OCI-LY7 (cell line): ENCODE measurements at regions not wholly inside any gene's neighbourhood (a gene's known extent, or its start where the extent isn't known, plus 50 kb on each side); places are given as distances from the start of the nearest gene placed in this dataset.

Source experiments
- BruUV-seq: library from RNA; stranded (reverse); fragments of 400-500 nt; replicated peaks from 2 replicates; lab custom pipeline; 2021; lab: Mats Ljungman, UMichigan
- CTCF ChIA-PET: fragments of 300-600 bp; sonication (Branson Sonifier 250); formaldehyde crosslinking; loops from one replicate; lab custom pipeline; 2022; ENCODE audit warnings: antibody characterized with exemption; ENCODE audit not compliant: unreplicated experiment; lab: Charles Lee
- POLR2A ChIA-PET: fragments of 300-600 bp; sonication (Branson Sonifier 250); formaldehyde crosslinking; loops from one replicate; lab custom pipeline; 2022; ENCODE audit warnings: antibody characterized with exemption; lab: Charles Lee
- DNase-seq: peaks from one replicate; pipeline ENCODE4 v3.0.0-alpha.2; 2015; ENCODE audit warnings: low spot score
- H2AFZ ChIP-seq: fragments of 200-600 bp; sonication (generic), shearing (Covaris generic); 2 replicates; pipeline ENCODE4 v1.6.1; 2014; ENCODE audit warnings: mild to moderate bottlenecking, antibody characterized with exemption, low read length, moderate library complexity
- H3K27ac ChIP-seq: fragments of 200-600 bp; sonication (generic); 2 replicates; pipeline ENCODE4 v1.5.1; 2014; ENCODE audit warnings: mixed run types, low read depth, mild to moderate bottlenecking, moderate library complexity, low read length, inconsistent platforms; ENCODE audit not compliant: poor library complexity, severe bottlenecking
- H3K36me3 ChIP-seq: fragments of 200-600 bp; sonication (generic); 2 replicates; pipeline ENCODE4 v1.6.1; 2014; ENCODE audit warnings: mild to moderate bottlenecking, antibody characterized with exemption, low read length, moderate library complexity, mixed read lengths; ENCODE audit not compliant: insufficient read depth
- H3K4me1 ChIP-seq: fragments of 200-600 bp; sonication (generic); 2 replicates; pipeline ENCODE4 v1.5.1; 2014; ENCODE audit warnings: mild to moderate bottlenecking, low read length; ENCODE audit not compliant: insufficient read depth, poor library complexity, severe bottlenecking
- H3K4me2 ChIP-seq: fragments of 200-600 bp; sonication (generic); 2 replicates; pipeline ENCODE4 v1.6.1; 2014; ENCODE audit warnings: mild to moderate bottlenecking, low read length
- H3K4me3 ChIP-seq: fragments of 200-600 bp; sonication (generic); 2 replicates; pipeline ENCODE4 v1.5.1; 2014; ENCODE audit warnings: mild to moderate bottlenecking, low read depth, low read length; ENCODE audit not compliant: poor library complexity, severe bottlenecking
- H3K79me2 ChIP-seq: fragments of 200-600 bp; sonication (generic); 2 replicates; pipeline ENCODE4 v1.6.1; 2016; ENCODE audit warnings: low read depth, mild to moderate bottlenecking, low read length, moderate library complexity, mixed read lengths; ENCODE audit not compliant: insufficient read depth
- H3K9me2 ChIP-seq: fragments of 200-600 bp; sonication (generic); 2 replicates; pipeline ENCODE4 v1.6.1; 2016; ENCODE audit warnings: mild to moderate bottlenecking, low read length, mixed read lengths; ENCODE audit not compliant: insufficient read depth
- H3K9me3 ChIP-seq: fragments of 200-600 bp; sonication (generic); 2 replicates; pipeline ENCODE4 v1.6.1; 2014; ENCODE audit warnings: mild to moderate bottlenecking, mixed run types, low read length, mixed read lengths
- H4K20me1 ChIP-seq: fragments of 200-600 bp; sonication (generic); 2 replicates; pipeline ENCODE4 v1.6.1; 2014; ENCODE audit warnings: mild to moderate bottlenecking, antibody characterized with exemption, low read length, moderate library complexity, mixed read lengths; ENCODE audit not compliant: insufficient read depth
- CTCF ChIP-seq: fragments of 200-600 bp; sonication (generic); conservative IDR thresholded peaks from 2 replicates; pipeline ENCODE4 v1.5.1; 2014; ENCODE audit warnings: mild to moderate bottlenecking, antibody characterized with exemption, low read length, moderate library complexity, mixed read lengths
- EZH2phosphoT487 ChIP-seq: fragments of 200-600 bp; sonication (generic); IDR thresholded peaks from 2 replicates; pipeline ENCODE4 v1.6.1; 2018; ENCODE audit warnings: low read depth, borderline replicate concordance, mild to moderate bottlenecking, mixed run types, antibody characterized with exemption, low read length, moderate library complexity, mixed read lengths
- intact Hi-C: fragments of 100-400 bp; cut with micrococcal nuclease; formaldehyde crosslinking; loops from one replicate; pipeline ENCODE4 v1.10.0; 2022; ENCODE audit not compliant: unreplicated experiment

- no peak for DNase-seq
- TF ChIP-seq EZH2phosphoT487 (no peak), CTCF (no peak)
- BruUV-seq = no TSS peak
- intact Hi-C loops = no loop called here
- POLR2A ChIA-PET = no interaction called here
- Histone ChIP-seq H3K79me2 (no peaks in the 10 kb centered on the region), H3K4me1 (no peaks in the 10 kb centered on the region), H3K27ac (no peak overlapping the region), H3K9me3 (no peaks in the 10 kb centered on the region), H3K4me2 (no peak overlapping the region), H3K36me3 (no peaks in the 10 kb centered on the region), H2AFZ (no peak overlapping the region), H3K9me2 (no peaks in the 10 kb centered on the region), H3K4me3 (no peak overlapping the region), H4K20me1 (no peaks in the 10 kb centered on the region)
- CTCF ChIA-PET = no interaction called here
These were observed 413.6 kb downstream of the TMEM121 start for GRCh38 chr14:105939810-105940508.

- Histone ChIP-seq H3K9me3 (no peaks in the 10 kb centered on the region), H2AFZ (no peak overlapping the region), H3K9me2 (no peaks in the 10 kb centered on the region), H3K79me2 (no peaks in the 10 kb centered on the region), H3K27ac (no peak overlapping the region), H3K4me3 (no peak overlapping the region), H3K4me2 (no peak overlapping the region), H4K20me1 (no peaks in the 10 kb centered on the region), H3K4me1 (no peaks in the 10 kb centered on the region), H3K36me3 (no peaks in the 10 kb centered on the region)
- TF ChIP-seq EZH2phosphoT487 (no peak), CTCF (no peak)
- no TSS peak for BruUV-seq
- intact Hi-C loops = no loop called here
- CTCF ChIA-PET = no interaction called here
- POLR2A ChIA-PET = no interaction called here
- DNase-seq = no peak
These were observed 414.3 kb downstream of the TMEM121 start for GRCh38 chr14:105940534-105941225.
